Effector memory CD8-positive, alpha-beta T cell (primary cell): ENCODE measurements at regions not wholly inside any gene's neighbourhood (a gene's known extent, or its start where the extent isn't known, plus 50 kb on each side); places are given as distances from the start of the nearest gene placed in this dataset.
A peak's percentile ranks its signal among the peaks of the same experiment; 100 is the strongest.

Experiments
- ATAC-seq: fragments of 150-1000 bp; cut with Tn5 transposase; replicated peaks from 2 replicates; pipeline ENCODE4 v1.10.0; 2021; ENCODE audit warnings: mild to moderate bottlenecking, moderate library complexity
- DNase-seq, 3 experiments: peaks; one replicate each; pipeline ENCODE4 v3.0.0; 2021
- H3K27ac Mint-ChIP-seq, 2 donors: one replicate each; pipeline ENCODE4 v1.8.0; 2022; ENCODE audit warnings: mild to moderate bottlenecking in 2 of 2, mixed read lengths in 2 of 2, moderate library complexity in 2 of 2
- H3K27me3 Mint-ChIP-seq, 2 donors: one replicate each; pipeline ENCODE4 v1.8.0; 2022; ENCODE audit warnings: mixed read lengths in 2 of 2
- H3K36me3 Mint-ChIP-seq: one replicate; pipeline ENCODE4 v1.8.0; 2022; ENCODE audit warnings: mild to moderate bottlenecking, moderate library complexity, mixed read lengths; ENCODE audit not compliant: insufficient read depth
- H3K4me1 Mint-ChIP-seq, 2 donors: one replicate each; pipeline ENCODE4 v1.8.0; 2022; ENCODE audit warnings: low read depth in 2 of 2, mixed read lengths in 2 of 2
- H3K4me3 Mint-ChIP-seq, 2 donors: one replicate each; pipeline ENCODE4 v1.8.0; 2022; ENCODE audit warnings: mild to moderate bottlenecking in 2 of 2, mixed read lengths in 2 of 2, moderate library complexity in 2 of 2
- H3K9me3 Mint-ChIP-seq, 2 donors: one replicate each; pipeline ENCODE4 v1.8.0; 2022; ENCODE audit warnings: mixed read lengths in 2 of 2

GRCh38 chrX:104351173-104351769 is 96.5 kb upstream of the ESX1 start:
- Mint-ChIP-seq H3K27me3 (peaks cover 10 to 28% of the 10 kb centered on the region in 2 donors), H3K9me3 (no peaks in the 10 kb centered on the region), H3K27ac (no peak overlapping the region), H3K4me3 (no peak overlapping the region), H3K36me3 (no peaks in the 10 kb centered on the region), H3K4me1 (no peaks in the 10 kb centered on the region)
- DNase-seq (no peak), ATAC-seq (no peak)

GRCh38 chrX:104347860-104348259 is 93.1 kb upstream of the ESX1 start:
- H3K4me1 Mint-ChIP-seq: peaks cover 0 to 4% of the 10 kb centered on the region in 2 donors
- H3K27me3 Mint-ChIP-seq: peaks cover 6 to 25% of the 10 kb centered on the region in 2 donors
- H3K4me3 Mint-ChIP-seq: no peak overlapping the region
- H3K27ac Mint-ChIP-seq: no peak overlapping the region
- no peaks in the 10 kb centered on the region for H3K9me3 Mint-ChIP-seq
- ATAC-seq (no peak), DNase-seq (no peak)
- no peaks in the 10 kb centered on the region for H3K36me3 Mint-ChIP-seq

GRCh38 chrX:104343428-104344129 is 88.8 kb upstream of the ESX1 start:
- peaks cover 0 to 4% of the 10 kb centered on the region in 2 donors for H3K4me1 Mint-ChIP-seq
- ATAC-seq (peak; percentile 49), DNase-seq (peak; percentile 1 to 26 (median 3))
- no peak overlapping the region for H3K4me3 Mint-ChIP-seq
- H3K36me3 Mint-ChIP-seq: no peaks in the 10 kb centered on the region
- H3K27me3 Mint-ChIP-seq: peaks cover 6 to 11% of the 10 kb centered on the region in 2 donors
- H3K9me3 Mint-ChIP-seq: no peaks in the 10 kb centered on the region
- H3K27ac Mint-ChIP-seq: no peak overlapping the region

- Mint-ChIP-seq H3K27ac (no peak overlapping the region), H3K9me3 (no peaks in the 10 kb centered on the region), H3K27me3 (peaks cover 3 to 6% of the 10 kb centered on the region in 2 donors), H3K36me3 (no peaks in the 10 kb centered on the region), H3K4me3 (no peak overlapping the region), H3K4me1 (peaks cover 0 to 4% of the 10 kb centered on the region in 2 donors)
- ATAC-seq (no peak), DNase-seq (no peak)
Measured at GRCh38 chrX:104342065-104342464, 87.3 kb upstream of the ESX1 start.

GRCh38 chrX:104335756-104336155 is 81.0 kb upstream of the ESX1 start:
- H3K27ac Mint-ChIP-seq: no peak overlapping the region
- DNase-seq (no peak), ATAC-seq (no peak)
- no peaks in the 10 kb centered on the region for H3K9me3 Mint-ChIP-seq
- no peak overlapping the region for H3K4me3 Mint-ChIP-seq
- H3K4me1 Mint-ChIP-seq: no peaks in the 10 kb centered on the region
- no peaks in the 10 kb centered on the region for H3K27me3 Mint-ChIP-seq
- H3K36me3 Mint-ChIP-seq: no peaks in the 10 kb centered on the region

GRCh38 chrX:104334971-104335370 is 80.2 kb upstream of the ESX1 start:
- no peaks in the 10 kb centered on the region for H3K27me3 Mint-ChIP-seq
- ATAC-seq: no peak
- H3K4me3 Mint-ChIP-seq: no peak overlapping the region
- no peak overlapping the region for H3K27ac Mint-ChIP-seq
- H3K4me1 Mint-ChIP-seq: no peaks in the 10 kb centered on the region
- no peak for DNase-seq
- no peaks in the 10 kb centered on the region for H3K36me3 Mint-ChIP-seq
- no peaks in the 10 kb centered on the region for H3K9me3 Mint-ChIP-seq

GRCh38 chrX:104330966-104331365 is 76.2 kb upstream of the ESX1 start:
- ATAC-seq: no peak
- H3K4me1 Mint-ChIP-seq: no peaks in the 10 kb centered on the region

GRCh38 chrX:104329731-104330130 is 75.0 kb upstream of the ESX1 start:
- Mint-ChIP-seq H3K36me3 (no peaks in the 10 kb centered on the region), H3K4me3 (no peak overlapping the region), H3K27ac (no peak overlapping the region), H3K27me3 (peaks cover 0 to 9% of the 10 kb centered on the region in 2 donors), H3K4me1 (no peaks in the 10 kb centered on the region), H3K9me3 (no peaks in the 10 kb centered on the region)
- ATAC-seq (no peak), DNase-seq (no peak)

More at GRCh38 chrX:104330966-104331365, 76.2 kb upstream of the ESX1 start:
- no peaks in the 10 kb centered on the region for H3K9me3 Mint-ChIP-seq
- H3K4me3 Mint-ChIP-seq: no peak overlapping the region
- H3K36me3 Mint-ChIP-seq: no peaks in the 10 kb centered on the region
- DNase-seq: no peak
- no peaks in the 10 kb centered on the region for H3K27me3 Mint-ChIP-seq
- no peak overlapping the region for H3K27ac Mint-ChIP-seq

- Mint-ChIP-seq H3K9me3 (no peaks in the 10 kb centered on the region), H3K27ac (no peak overlapping the region), H3K4me3 (no peak overlapping the region), H3K27me3 (peaks cover 13 to 17% of the 10 kb centered on the region in 2 donors), H3K36me3 (no peaks in the 10 kb centered on the region), H3K4me1 (no peaks in the 10 kb centered on the region)
- ATAC-seq (no peak), DNase-seq (no peak)
Measured at GRCh38 chrX:104325213-104325585, 70.5 kb upstream of the ESX1 start.

- Mint-ChIP-seq H3K9me3 (no peaks in the 10 kb centered on the region), H3K27ac (no peak overlapping the region), H3K4me3 (no peak overlapping the region), H3K4me1 (no peaks in the 10 kb centered on the region), H3K27me3 (peaks cover 13 to 17% of the 10 kb centered on the region in 2 donors), H3K36me3 (no peaks in the 10 kb centered on the region)
- ATAC-seq (no peak), DNase-seq (no peak)
Measured at GRCh38 chrX:104324461-104325212, 69.9 kb upstream of the ESX1 start.

- Mint-ChIP-seq H3K36me3 (no peaks in the 10 kb centered on the region), H3K4me3 (no peak overlapping the region), H3K9me3 (no peaks in the 10 kb centered on the region), H3K4me1 (no peaks in the 10 kb centered on the region), H3K27me3 (peaks cover 3 to 14% of the 10 kb centered on the region in 2 donors), H3K27ac (no peak overlapping the region)
- DNase-seq (no peak), ATAC-seq (no peak)
Measured at GRCh38 chrX:104319346-104319745, 64.6 kb upstream of the ESX1 start.

GRCh38 chrX:104318330-104319009 is 63.7 kb upstream of the ESX1 start:
- ATAC-seq (no peak), DNase-seq (no peak)
- Mint-ChIP-seq H3K36me3 (peaks cover 3% of the 10 kb centered on the region), H3K4me3 (no peak overlapping the region), H3K4me1 (no peaks in the 10 kb centered on the region), H3K9me3 (no peaks in the 10 kb centered on the region), H3K27me3 (peaks cover 2 to 8% of the 10 kb centered on the region in 2 donors), H3K27ac (no peak overlapping the region)

- H3K4me3 Mint-ChIP-seq: no peak overlapping the region
- DNase-seq (no peak), ATAC-seq (no peak)
- H3K9me3 Mint-ChIP-seq: no peaks in the 10 kb centered on the region
- peaks cover 4 to 6% of the 10 kb centered on the region in 2 donors for H3K27me3 Mint-ChIP-seq
- H3K4me1 Mint-ChIP-seq: no peaks in the 10 kb centered on the region
- H3K36me3 Mint-ChIP-seq: peaks cover 3% of the 10 kb centered on the region
- no peak overlapping the region for H3K27ac Mint-ChIP-seq
Measured at GRCh38 chrX:104316739-104317138, 62.0 kb upstream of the ESX1 start.
